ENCODE measurements at regions not wholly inside any gene's neighbourhood (a gene's known extent, or its start where the extent isn't known, plus 50 kb on each side); places are given as distances from the start of the nearest gene placed in this dataset.

GRCh38 chr15:48046813-48047438 lies 73.9 kb upstream of the SLC24A5 start:
- no peak overlapping the region for H3K27ac ChIP-seq (ENCODE audit: low read depth, low read length)
- FAIRE-seq = peak; percentile 42

More at GRCh38 chr15:48046813-48047438, 73.9 kb upstream of the SLC24A5 start:
- H3K4me1 ChIP-seq (replicated peaks in 1 of 4; ENCODE audit: control insufficient read depth in 3 of 4, insufficient read depth in 4 of 4, low read length in 3 of 4) = peaks cover 0 to 17% (median 8%) of the 10 kb centered on the region in 4 experiments; a peak in 5 of 7 replicates
- no peak overlapping the region for H2BK120ac ChIP-seq (replicated peaks; ENCODE audit: low read depth, low read length)
- peak overlapping the region; percentile 31 to 34; a peak in 3 of 4 replicates for H3K4me2 ChIP-seq (ENCODE audit: insufficient read depth in 1 of 2, low read depth in 2 of 2, low read length in 2 of 2)
- no peak overlapping the region for H2BK12ac ChIP-seq (ENCODE audit: low read depth, low read length)
- peaks cover 8 to 11% of the 10 kb centered on the region in 2 experiments for H3K9me3 ChIP-seq (ENCODE audit: insufficient read depth in 2 of 2, low read depth in 1 of 2, low read length in 1 of 2)
- H4K20me1 ChIP-seq (replicated peaks in 1 of 2; ENCODE audit: control insufficient read depth in 1 of 2, insufficient read depth in 2 of 2, low read length in 2 of 2) = no peaks in the 10 kb centered on the region
- H3K23ac ChIP-seq (ENCODE audit: insufficient read length) = no peak overlapping the region
- ChIA-PET POLR2A (ENCODE audit: partially characterized antibody) (no interaction called here), CTCF (ENCODE audit: partially characterized antibody) (no interaction called here)
- H2BK15ac ChIP-seq (ENCODE audit: low read length) = no peak overlapping the region
- H2BK5ac ChIP-seq (ENCODE audit: low read depth, low read length) = peak overlapping the region; percentile 50; the same call in 1 of the 2 replicates
- no peak overlapping the region for H4K5ac ChIP-seq (ENCODE audit: insufficient read length, low read depth, low read length)
- H4K91ac ChIP-seq (replicated peaks; ENCODE audit: insufficient read length, low read length) = no peak overlapping the region
- no peaks in the 10 kb centered on the region for H3K23me2 ChIP-seq (ENCODE audit: low read depth, low read length)
- H3K9ac ChIP-seq (replicated peaks in 1 of 4; ENCODE audit: extremely low read depth in 1 of 4, low read depth in 3 of 4, low read length in 3 of 4) = no peak overlapping the region
- no peaks in the 10 kb centered on the region for H3K79me2 ChIP-seq (ENCODE audit: control insufficient read depth in 1 of 2, insufficient read depth in 2 of 2, low read length in 2 of 2)
- no peak overlapping the region; a peak in 1 of 8 replicates for H3K4me3 ChIP-seq (ENCODE audit: extremely low read depth in 1 of 4, insufficient read depth in 2 of 4, low read depth in 3 of 4, low read length in 4 of 4)
- peak overlapping the region; percentile 23; the same call in 1 of the 2 replicates for H2BK20ac ChIP-seq (ENCODE audit: low read length)
- 41% methylated on average over 5 of the region's 5 CpGs; no CpG with 5 or more reads in 1 of the 2 experiments for WGBS, 2 experiments (ENCODE audit: extremely low coverage in 1 of 2, insufficient coverage in 1 of 2, insufficient read length in 1 of 2, insufficient replicate concordance in 2 of 2, low coverage in 1 of 2, low lambda C conversion rate in 2 of 2, missing lambda C conversion rate in 1 of 2)
- no peaks in the 10 kb centered on the region for H3K79me1 ChIP-seq (ENCODE audit: low read depth, low read length)
- no peak overlapping the region for H4K8ac ChIP-seq (ENCODE audit: extremely low read depth, insufficient read depth, low read length)
- H3K18ac ChIP-seq (ENCODE audit: extremely low read depth, low read length) = peak overlapping the region; percentile 61; the same call in 1 of the 2 replicates
- H3K4ac ChIP-seq (replicated peaks; ENCODE audit: insufficient read length, low read depth, low read length) = no peak overlapping the region
- no peak for TF ChIP-seq TAF7 (optimal IDR thresholded peaks at IDR 0.05; ENCODE audit: borderline replicate concordance, low read depth, low read length)
- no peak for TF ChIP-seq CTCF (IDR thresholded peaks at IDR 0.05; ENCODE audit: control extremely low read depth in 1 of 3, insufficient read depth in 1 of 3, low read depth in 1 of 3, low read length in 3 of 3)
- no peak for TF ChIP-seq TCF12 (IDR thresholded peaks at IDR 0.05; ENCODE audit: low read depth, low read length)
- no peak for TF ChIP-seq SUZ12 (IDR thresholded peaks at IDR 0.05; ENCODE audit: low read length)
- no peak for TF ChIP-seq CBX5 (IDR thresholded peaks at IDR 0.05; ENCODE audit: low read depth, low read length)
- TF ChIP-seq KDM4A (IDR thresholded peaks at IDR 0.05; ENCODE audit: low read depth, low read length, severe bottlenecking) = no peak
- no peak for TF ChIP-seq EP300 (IDR thresholded peaks at IDR 0.05; ENCODE audit: borderline replicate concordance in 1 of 2, low read depth in 2 of 2, low read length in 2 of 2)
- TF ChIP-seq SIX5 (IDR thresholded peaks at IDR 0.05; ENCODE audit: low read depth, low read length) = no peak
- TF ChIP-seq POLR2AphosphoS5 (IDR thresholded peaks at IDR 0.05; ENCODE audit: low read depth, low read length) = no peak
- TF ChIP-seq MAX (IDR thresholded peaks at IDR 0.05) = no peak
- H3K14ac ChIP-seq (ENCODE audit: insufficient read length) = no peak overlapping the region
- H3K56ac ChIP-seq (replicated peaks; ENCODE audit: insufficient read length, low read depth, low read length) = no peak overlapping the region
- peak overlapping the region; percentile 3; the same call in 1 of the 2 replicates for H2AFZ ChIP-seq (ENCODE audit: low read length)
- no peak overlapping the region for H2AK5ac ChIP-seq (ENCODE audit: low read depth, low read length)
- no peak for DNase-seq (ENCODE audit: low read depth in 1 of 2, low spot score in 2 of 2)
- no peaks in the 10 kb centered on the region for H3K27me3 ChIP-seq (replicated peaks in 1 of 4; ENCODE audit: control insufficient read depth in 3 of 4, extremely low read depth in 1 of 4, insufficient read depth in 3 of 4, low read length in 3 of 4)
- H3K36me3 ChIP-seq (ENCODE audit: control insufficient read depth in 2 of 4, insufficient read depth in 4 of 4, low read length in 3 of 4) = no peaks in the 10 kb centered on the region
